HEK293 (cell line): ENCODE measurements at regions not wholly inside any gene's neighbourhood (a gene's known extent, or its start where the extent isn't known, plus 50 kb on each side); places are given as distances from the start of the nearest gene placed in this dataset.

Experiments used
- ATF2 ChIP-seq: fragments of 450-650 bp; formaldehyde crosslinking; IDR thresholded peaks from 2 replicates; pipeline ENCODE4 v1.5.1; 2016; ENCODE audit warnings: missing biosample characterization, missing genetic modification characterization, low read depth
- ELK4 ChIP-seq: IDR thresholded peaks from 2 replicates; pipeline ENCODE4 v1.6.1; 2011; ENCODE audit warnings: mild to moderate bottlenecking, low read depth, low read length, borderline replicate concordance
- MEIS1 ChIP-seq: sonication (generic); formaldehyde crosslinking; IDR thresholded peaks from 2 replicates; pipeline ENCODE4 v1.8.1; 2022; ENCODE audit warnings: missing genetic modification reagents, mild to moderate bottlenecking, borderline replicate concordance
- YY1 ChIP-seq: fragments of 450-650 bp; formaldehyde crosslinking; IDR thresholded peaks from 2 replicates; pipeline ENCODE4 v1.5.1; 2018; ENCODE audit warnings: missing biosample characterization, missing genetic modification characterization
- ZNF133 ChIP-seq: fragments of 450-650 bp; formaldehyde crosslinking; IDR thresholded peaks from 2 replicates; pipeline ENCODE4 v1.5.1; 2016; ENCODE audit warnings: missing biosample characterization, missing genetic modification characterization
- ZNF138 ChIP-seq: fragments of 450-650 bp; formaldehyde crosslinking; IDR thresholded peaks from 2 replicates; pipeline ENCODE4 v1.5.1; 2016; ENCODE audit warnings: missing biosample characterization, missing genetic modification characterization, borderline replicate concordance
- ZNF221 ChIP-seq: fragments of 450-650 bp; formaldehyde crosslinking; IDR thresholded peaks from 2 replicates; pipeline ENCODE4 v1.5.1; 2017; ENCODE audit warnings: missing biosample characterization, missing genetic modification characterization, borderline replicate concordance
- ZNF274 ChIP-seq, 2 experiments: fragments of 200-500 bp in 1 of 2; fragments of 450-650 bp in 1 of 2; sonication (Bioruptor generic) in 1 of 2; formaldehyde crosslinking in 1 of 2; IDR thresholded peaks; 2 replicates each; pipeline versions ENCODE4 v1.5.1 to v1.6.1; 2014 to 2016; ENCODE audit warnings: borderline replicate concordance in 1 of 2, inconsistent platforms in 1 of 2, low read length in 1 of 2, missing biosample characterization in 1 of 2, missing genetic modification characterization in 1 of 2
- ZNF398 ChIP-seq: fragments of 450-650 bp; formaldehyde crosslinking; IDR thresholded peaks from 2 replicates; pipeline ENCODE4 v1.5.1; 2017; ENCODE audit warnings: missing biosample characterization, missing genetic modification characterization
- ZNF473 ChIP-seq: fragments of 450-650 bp; formaldehyde crosslinking; IDR thresholded peaks from 2 replicates; pipeline ENCODE4 v1.5.1; 2017; ENCODE audit warnings: missing biosample characterization, missing genetic modification characterization
- ZNF707 ChIP-seq: fragments of 450-650 bp; formaldehyde crosslinking; IDR thresholded peaks from 2 replicates; pipeline ENCODE4 v1.5.1; 2016; ENCODE audit warnings: missing biosample characterization, missing genetic modification characterization
- TF ChIP-seq, protein P1 (sequence below): fragments of 450-650 bp; formaldehyde crosslinking; IDR thresholded peaks from 2 replicates; pipeline ENCODE4 v1.5.1; 2016; ENCODE audit warnings: missing biosample characterization, missing genetic modification characterization

- TF ChIP-seq ZNF398 (tag by site-specific recombination) (no peak), ZNF473 (tag by site-specific recombination) (no peak), ZNF138 (tag by site-specific recombination) (no peak), MEIS1 (no peak), ZNF274 (IDR thresholded peaks at IDR 0.05; ENCODE audit: low read length) (no peak), ZNF274 (tag by site-specific recombination; IDR thresholded peaks at IDR 0.05; ENCODE audit: borderline replicate concordance) (no peak), ATF2 (no peak), ZNF221 (tag by site-specific recombination) (no peak), ZNF133 (tag by site-specific recombination) (no peak), ELK4 (no peak), YY1 (tag by site-specific recombination) (no peak), ZNF707 (tag by site-specific recombination) (no peak)
- TF ChIP-seq, protein P1, sequence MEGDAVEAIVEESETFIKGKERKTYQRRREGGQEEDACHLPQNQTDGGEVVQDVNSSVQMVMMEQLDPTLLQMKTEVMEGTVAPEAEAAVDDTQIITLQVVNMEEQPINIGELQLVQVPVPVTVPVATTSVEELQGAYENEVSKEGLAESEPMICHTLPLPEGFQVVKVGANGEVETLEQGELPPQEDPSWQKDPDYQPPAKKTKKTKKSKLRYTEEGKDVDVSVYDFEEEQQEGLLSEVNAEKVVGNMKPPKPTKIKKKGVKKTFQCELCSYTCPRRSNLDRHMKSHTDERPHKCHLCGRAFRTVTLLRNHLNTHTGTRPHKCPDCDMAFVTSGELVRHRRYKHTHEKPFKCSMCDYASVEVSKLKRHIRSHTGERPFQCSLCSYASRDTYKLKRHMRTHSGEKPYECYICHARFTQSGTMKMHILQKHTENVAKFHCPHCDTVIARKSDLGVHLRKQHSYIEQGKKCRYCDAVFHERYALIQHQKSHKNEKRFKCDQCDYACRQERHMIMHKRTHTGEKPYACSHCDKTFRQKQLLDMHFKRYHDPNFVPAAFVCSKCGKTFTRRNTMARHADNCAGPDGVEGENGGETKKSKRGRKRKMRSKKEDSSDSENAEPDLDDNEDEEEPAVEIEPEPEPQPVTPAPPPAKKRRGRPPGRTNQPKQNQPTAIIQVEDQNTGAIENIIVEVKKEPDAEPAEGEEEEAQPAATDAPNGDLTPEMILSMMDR (tag by site-specific recombination), result no peak
These were observed 76.1 kb upstream of the PPP2R5A start for GRCh38 chr1:212208978-212209644.
